Neural cell (in vitro differentiated cells): ENCODE measurements at regions not wholly inside any gene's neighbourhood (a gene's known extent, or its start where the extent isn't known, plus 50 kb on each side); places are given as distances from the start of the nearest gene placed in this dataset.

Source experiments
- H2AFZ ChIP-seq: fragments of 200-600, 300-800 bp; sonication (generic), shearing (Covaris generic); 2 replicates; pipeline ENCODE4 v1.6.0; 2014; ENCODE audit warnings: low read depth, mild to moderate bottlenecking, antibody characterized with exemption, low read length, moderate library complexity
- H3F3A ChIP-seq: fragments of 200-600 bp; shearing (Covaris generic); 2 replicates; pipeline ENCODE4 v1.6.1; 2016; ENCODE audit warnings: mild to moderate bottlenecking, moderate library complexity, mixed read lengths, antibody characterized with exemption, low read length; ENCODE audit not compliant: insufficient read depth, poor library complexity, severe bottlenecking
- H3K27ac ChIP-seq: fragments of 200-600, 300-800 bp; sonication (generic), shearing (Covaris generic); 2 replicates; pipeline ENCODE4 v1.5.1; 2014; ENCODE audit warnings: mild to moderate bottlenecking, low read length, moderate library complexity
- H3K27me3 ChIP-seq: fragments of 300-800, 200-600 bp; sonication (generic), shearing (Covaris generic); 2 replicates; pipeline ENCODE4 v1.6.0; 2014; ENCODE audit warnings: mild to moderate bottlenecking, low read depth, low read length, moderate library complexity; ENCODE audit not compliant: insufficient read depth
- H3K36me3 ChIP-seq: fragments of 300-800, 200-600 bp; sonication (generic), shearing (Covaris generic); 2 replicates; pipeline ENCODE4 v1.5.1; 2014; ENCODE audit warnings: mild to moderate bottlenecking, antibody characterized with exemption, low read length, moderate library complexity; ENCODE audit not compliant: insufficient read depth
- H3K4me2 ChIP-seq: fragments of 300-800, 200-600 bp; sonication (generic), shearing (Covaris generic); 2 replicates; pipeline ENCODE4 v1.6.0; 2014; ENCODE audit warnings: mild to moderate bottlenecking, low read length
- H3K4me3 ChIP-seq: fragments of 300-800, 200-600 bp; sonication (generic), shearing (Covaris generic); 2 replicates; pipeline ENCODE4 v1.5.1; 2014; ENCODE audit warnings: mild to moderate bottlenecking, low read length, moderate library complexity
- H3K79me2 ChIP-seq: fragments of 200-600 bp; shearing (Covaris generic); replicated peaks from 2 replicates; pipeline ENCODE4 v1.6.0; 2014; ENCODE audit warnings: mild to moderate bottlenecking, low read length, moderate library complexity; ENCODE audit not compliant: insufficient read depth
- H3K9ac ChIP-seq: fragments of 300-800, 200-600 bp; sonication (generic), shearing (Covaris generic); 2 replicates; pipeline ENCODE4 v1.6.1; 2016; ENCODE audit warnings: mild to moderate bottlenecking, low read length, mixed read lengths
- H3K9me2 ChIP-seq: fragments of 200-600 bp; shearing (Covaris generic); 2 replicates; pipeline ENCODE4 v1.6.1; 2016; ENCODE audit warnings: mild to moderate bottlenecking, low read length, mixed read lengths; ENCODE audit not compliant: insufficient read depth
- H3K9me3 ChIP-seq: fragments of 200-600, 300-800 bp; sonication (generic), shearing (Covaris generic); 2 replicates; pipeline ENCODE4 v1.6.1; 2016; ENCODE audit warnings: mild to moderate bottlenecking, mixed run types, low read length, moderate library complexity, mixed read lengths
- H4K20me1 ChIP-seq: fragments of 200-600 bp; shearing (Covaris generic); 2 replicates; pipeline ENCODE4 v1.6.1; 2016; ENCODE audit warnings: mild to moderate bottlenecking, mixed run types; ENCODE audit not compliant: insufficient read depth
- EP300 ChIP-seq: fragments of 450-650 bp; conservative IDR thresholded peaks from 2 replicates; pipeline ENCODE4 v1.6.1; 2014; ENCODE audit warnings: antibody characterized with exemption, mild to moderate bottlenecking, moderate library complexity; ENCODE audit not compliant: poor library complexity, severe bottlenecking
- EZH2 ChIP-seq: fragments of 200-600, 300-800 bp; shearing (Covaris generic), sonication (generic); IDR thresholded peaks from 2 replicates; pipeline ENCODE4 v1.6.1; 2014; ENCODE audit warnings: antibody characterized with exemption, low read length, borderline replicate concordance, mild to moderate bottlenecking; ENCODE audit not compliant: insufficient read depth, poor library complexity, severe bottlenecking
- MXI1 ChIP-seq: fragments of 450-650 bp; conservative IDR thresholded peaks from 2 replicates; pipeline ENCODE4 v1.6.1; 2014; ENCODE audit warnings: antibody characterized with exemption, mild to moderate bottlenecking; ENCODE audit not compliant: poor library complexity, severe bottlenecking
- POLR2AphosphoS5 ChIP-seq: IDR thresholded peaks from 2 replicates; pipeline ENCODE4 v1.6.1; 2012
- RAD21 ChIP-seq: fragments of 450-650 bp; conservative IDR thresholded peaks from 2 replicates; pipeline ENCODE4 v1.6.1; 2014; ENCODE audit warnings: antibody characterized with exemption, mild to moderate bottlenecking, moderate library complexity
- SMC3 ChIP-seq: fragments of 450-650 bp; conservative IDR thresholded peaks from 2 replicates; pipeline ENCODE4 v1.6.1; 2014; ENCODE audit warnings: antibody characterized with exemption, mild to moderate bottlenecking, moderate library complexity; ENCODE audit not compliant: poor library complexity
- TAF1 ChIP-seq: IDR thresholded peaks from 2 replicates; pipeline ENCODE4 v1.6.1; 2012; ENCODE audit warnings: low read depth
- TF ChIP-seq, protein P1 (sequence below): IDR thresholded peaks from 2 replicates; pipeline ENCODE4 v1.6.1; 2012; ENCODE audit warnings: borderline replicate concordance
- TF ChIP-seq, protein P2 (sequence below): fragments of 450-650 bp; IDR thresholded peaks from 2 replicates; pipeline ENCODE4 v1.5.1; 2014; ENCODE audit warnings: antibody characterized with exemption, mild to moderate bottlenecking, moderate library complexity; ENCODE audit not compliant: poor library complexity, severe bottlenecking

DNA sequence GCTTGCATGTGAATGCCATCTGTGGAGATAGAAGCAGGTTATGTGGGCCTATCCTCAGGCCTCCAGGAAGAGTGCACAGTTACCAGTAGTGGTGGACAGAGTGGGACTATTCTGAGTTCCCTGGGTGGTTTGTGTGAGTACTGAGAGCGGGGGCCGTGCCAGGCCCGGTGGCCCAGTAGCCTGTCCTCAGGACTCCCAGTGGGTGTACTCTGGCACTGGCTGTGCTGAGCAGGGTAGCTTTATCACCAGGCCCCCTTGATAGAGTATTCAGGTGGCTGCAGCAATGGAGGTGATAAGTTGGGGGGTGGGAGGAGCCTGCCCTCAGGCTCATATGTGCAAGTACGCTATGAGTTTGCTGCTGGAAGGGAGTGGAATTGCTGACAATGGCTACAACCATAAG is 979.0 kb upstream of the PIK3C3 start:
- no peaks in the 10 kb centered on the region for H3K27me3 ChIP-seq
- H2AFZ ChIP-seq: no peak overlapping the region
- no peaks in the 10 kb centered on the region for H3K79me2 ChIP-seq
- no peaks in the 10 kb centered on the region for H3K9me3 ChIP-seq
- H3K4me3 ChIP-seq: no peak overlapping the region
- no peak overlapping the region for H3K27ac ChIP-seq
- H3F3A ChIP-seq: no peaks in the 10 kb centered on the region
- H3K9me2 ChIP-seq: no peaks in the 10 kb centered on the region
- TF ChIP-seq SMC3: no peak
- TF ChIP-seq, protein P1, sequence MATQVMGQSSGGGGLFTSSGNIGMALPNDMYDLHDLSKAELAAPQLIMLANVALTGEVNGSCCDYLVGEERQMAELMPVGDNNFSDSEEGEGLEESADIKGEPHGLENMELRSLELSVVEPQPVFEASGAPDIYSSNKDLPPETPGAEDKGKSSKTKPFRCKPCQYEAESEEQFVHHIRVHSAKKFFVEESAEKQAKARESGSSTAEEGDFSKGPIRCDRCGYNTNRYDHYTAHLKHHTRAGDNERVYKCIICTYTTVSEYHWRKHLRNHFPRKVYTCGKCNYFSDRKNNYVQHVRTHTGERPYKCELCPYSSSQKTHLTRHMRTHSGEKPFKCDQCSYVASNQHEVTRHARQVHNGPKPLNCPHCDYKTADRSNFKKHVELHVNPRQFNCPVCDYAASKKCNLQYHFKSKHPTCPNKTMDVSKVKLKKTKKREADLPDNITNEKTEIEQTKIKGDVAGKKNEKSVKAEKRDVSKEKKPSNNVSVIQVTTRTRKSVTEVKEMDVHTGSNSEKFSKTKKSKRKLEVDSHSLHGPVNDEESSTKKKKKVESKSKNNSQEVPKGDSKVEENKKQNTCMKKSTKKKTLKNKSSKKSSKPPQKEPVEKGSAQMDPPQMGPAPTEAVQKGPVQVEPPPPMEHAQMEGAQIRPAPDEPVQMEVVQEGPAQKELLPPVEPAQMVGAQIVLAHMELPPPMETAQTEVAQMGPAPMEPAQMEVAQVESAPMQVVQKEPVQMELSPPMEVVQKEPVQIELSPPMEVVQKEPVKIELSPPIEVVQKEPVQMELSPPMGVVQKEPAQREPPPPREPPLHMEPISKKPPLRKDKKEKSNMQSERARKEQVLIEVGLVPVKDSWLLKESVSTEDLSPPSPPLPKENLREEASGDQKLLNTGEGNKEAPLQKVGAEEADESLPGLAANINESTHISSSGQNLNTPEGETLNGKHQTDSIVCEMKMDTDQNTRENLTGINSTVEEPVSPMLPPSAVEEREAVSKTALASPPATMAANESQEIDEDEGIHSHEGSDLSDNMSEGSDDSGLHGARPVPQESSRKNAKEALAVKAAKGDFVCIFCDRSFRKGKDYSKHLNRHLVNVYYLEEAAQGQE: no peak
- no peak for TF ChIP-seq MXI1
- H3K36me3 ChIP-seq: no peaks in the 10 kb centered on the region
- no peaks in the 10 kb centered on the region for H4K20me1 ChIP-seq
- H3K9ac ChIP-seq: no peak overlapping the region
- H3K4me2 ChIP-seq: no peak overlapping the region

DNA sequence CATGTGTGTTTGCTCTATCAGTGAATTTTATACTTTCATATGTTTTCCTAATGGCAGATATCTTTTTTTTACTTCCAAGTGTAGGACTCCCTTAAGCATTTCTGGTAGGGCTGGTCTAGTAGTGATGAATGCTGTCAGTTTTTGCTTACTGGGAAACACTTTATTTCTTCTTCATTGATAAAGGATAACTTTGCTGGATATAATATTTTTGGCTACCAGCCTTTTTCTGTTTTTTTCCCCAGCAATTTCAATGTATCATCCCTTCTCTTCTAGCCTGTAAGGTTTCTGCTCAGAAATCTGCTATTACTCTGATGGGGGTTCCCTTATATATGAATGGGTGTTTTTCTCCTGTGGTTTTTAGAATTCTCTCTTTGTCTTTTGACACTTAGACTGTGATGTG is 980.6 kb upstream of the PIK3C3 start:
- no peak overlapping the region for H3K4me3 ChIP-seq
- H3F3A ChIP-seq: no peaks in the 10 kb centered on the region
- no peaks in the 10 kb centered on the region for H3K9me2 ChIP-seq
- H3K9me3 ChIP-seq: no peaks in the 10 kb centered on the region
- no peaks in the 10 kb centered on the region for H4K20me1 ChIP-seq
- TF ChIP-seq, protein P2, sequence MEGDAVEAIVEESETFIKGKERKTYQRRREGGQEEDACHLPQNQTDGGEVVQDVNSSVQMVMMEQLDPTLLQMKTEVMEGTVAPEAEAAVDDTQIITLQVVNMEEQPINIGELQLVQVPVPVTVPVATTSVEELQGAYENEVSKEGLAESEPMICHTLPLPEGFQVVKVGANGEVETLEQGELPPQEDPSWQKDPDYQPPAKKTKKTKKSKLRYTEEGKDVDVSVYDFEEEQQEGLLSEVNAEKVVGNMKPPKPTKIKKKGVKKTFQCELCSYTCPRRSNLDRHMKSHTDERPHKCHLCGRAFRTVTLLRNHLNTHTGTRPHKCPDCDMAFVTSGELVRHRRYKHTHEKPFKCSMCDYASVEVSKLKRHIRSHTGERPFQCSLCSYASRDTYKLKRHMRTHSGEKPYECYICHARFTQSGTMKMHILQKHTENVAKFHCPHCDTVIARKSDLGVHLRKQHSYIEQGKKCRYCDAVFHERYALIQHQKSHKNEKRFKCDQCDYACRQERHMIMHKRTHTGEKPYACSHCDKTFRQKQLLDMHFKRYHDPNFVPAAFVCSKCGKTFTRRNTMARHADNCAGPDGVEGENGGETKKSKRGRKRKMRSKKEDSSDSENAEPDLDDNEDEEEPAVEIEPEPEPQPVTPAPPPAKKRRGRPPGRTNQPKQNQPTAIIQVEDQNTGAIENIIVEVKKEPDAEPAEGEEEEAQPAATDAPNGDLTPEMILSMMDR: no peak
- TF ChIP-seq EZH2 (no peak), RAD21 (no peak), POLR2AphosphoS5 (no peak), EP300 (no peak), TAF1 (no peak), MXI1 (no peak), SMC3 (no peak)
- TF ChIP-seq, protein P1: no peak
- no peaks in the 10 kb centered on the region for H3K79me2 ChIP-seq
- H2AFZ ChIP-seq: no peak overlapping the region
- H3K4me2 ChIP-seq: no peak overlapping the region
- no peaks in the 10 kb centered on the region for H3K27me3 ChIP-seq
- H3K9ac ChIP-seq: no peak overlapping the region
- H3K27ac ChIP-seq: no peak overlapping the region
- no peaks in the 10 kb centered on the region for H3K36me3 ChIP-seq
